ENCODE measurements at regions not wholly inside any gene's neighbourhood (a gene's known extent, or its start where the extent isn't known, plus 50 kb on each side); places are given as distances from the start of the nearest gene placed in this dataset.

DNA sequence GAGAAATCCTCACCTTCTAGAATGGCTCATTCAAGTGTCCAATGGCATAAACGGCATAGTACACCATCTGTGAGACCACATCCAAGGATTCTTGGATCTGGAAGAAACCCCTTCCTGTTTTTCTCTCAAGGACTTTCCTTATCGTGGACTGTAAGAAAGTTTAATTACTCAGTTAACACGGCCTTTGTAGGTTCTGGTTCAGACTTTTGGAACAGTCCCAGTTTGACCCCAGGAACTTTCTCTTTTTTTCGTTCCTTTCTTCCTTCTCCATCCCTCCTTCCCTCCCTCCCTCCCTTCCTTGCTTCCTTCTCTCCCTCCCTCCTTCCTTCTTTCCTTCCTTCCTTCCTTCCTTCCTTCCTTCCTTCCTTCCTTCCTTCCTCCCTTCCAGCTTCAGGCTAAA, 343.5 kb upstream of the SMIM31 start:
- Histone ChIP-seq H3K4me3 (ENCODE audit: insufficient read depth, low read depth, low read length) (no peak overlapping the region), H3K27me3 (ENCODE audit: control insufficient read depth, insufficient read depth, low read length, poor library complexity, severe bottlenecking) (no peaks in the 10 kb centered on the region), H3K9me3 (ENCODE audit: control insufficient read depth, low read length) (no peaks in the 10 kb centered on the region), H3K4me1 (ENCODE audit: control insufficient read depth, insufficient read depth, low read length) (no peaks in the 10 kb centered on the region), H3K36me3 (ENCODE audit: control insufficient read depth, insufficient read depth, low read length) (no peaks in the 10 kb centered on the region), H3K27ac (ENCODE audit: insufficient read depth, low read depth, low read length, poor library complexity, severe bottlenecking) (no peak overlapping the region)
- 92 to 93% methylated on average over 4 of the region's 4 CpGs for whole genome bisulfite sequencing, 2 experiments

DNA sequence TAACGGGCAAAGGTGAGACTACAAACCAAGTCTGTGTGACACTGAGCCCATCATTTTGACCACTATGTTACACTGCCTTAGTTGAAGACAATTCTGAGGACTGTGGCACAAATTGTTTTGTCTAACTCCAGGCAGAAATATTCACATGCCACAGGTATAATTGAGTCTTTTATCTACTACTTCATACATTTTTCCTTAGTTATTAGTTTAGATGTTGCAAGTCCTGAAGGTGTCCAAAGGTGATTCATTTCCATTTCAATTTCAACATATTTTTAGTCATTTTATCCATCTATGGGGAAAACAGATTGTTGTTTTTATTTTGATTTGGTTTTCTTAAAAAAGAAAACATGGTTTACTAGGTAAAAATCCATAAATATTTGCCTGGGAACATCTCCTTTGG, 341.7 kb upstream of the SMIM31 start:
- Histone ChIP-seq H3K4me3 (ENCODE audit: insufficient read depth, low read depth, low read length) (no peak overlapping the region), H3K36me3 (ENCODE audit: control insufficient read depth, insufficient read depth, low read length) (no peaks in the 10 kb centered on the region), H3K9me3 (ENCODE audit: control insufficient read depth, low read length) (no peaks in the 10 kb centered on the region), H3K27ac (ENCODE audit: insufficient read depth, low read depth, low read length, poor library complexity, severe bottlenecking) (no peak overlapping the region), H3K4me1 (ENCODE audit: control insufficient read depth, insufficient read depth, low read length) (no peaks in the 10 kb centered on the region), H3K27me3 (ENCODE audit: control insufficient read depth, insufficient read depth, low read length, poor library complexity, severe bottlenecking) (no peaks in the 10 kb centered on the region)
- WGBS, 2 experiments, result 98 to 100% methylated on average over 1 of the region's 1 CpG

- no peaks in the 10 kb centered on the region for H3K9me3 ChIP-seq (ENCODE audit: control insufficient read depth, low read length)
- WGBS, 2 experiments, result 85 to 100% methylated on average over 2 of the region's 2 CpGs
- no peak overlapping the region for H3K27ac ChIP-seq (ENCODE audit: insufficient read depth, low read depth, low read length, poor library complexity, severe bottlenecking)
- H3K36me3 ChIP-seq (ENCODE audit: control insufficient read depth, insufficient read depth, low read length), result no peaks in the 10 kb centered on the region
- H3K4me3 ChIP-seq (ENCODE audit: insufficient read depth, low read depth, low read length), result no peak overlapping the region
- H3K4me1 ChIP-seq (ENCODE audit: control insufficient read depth, insufficient read depth, low read length), result no peaks in the 10 kb centered on the region
- H3K27me3 ChIP-seq (ENCODE audit: control insufficient read depth, insufficient read depth, low read length, poor library complexity, severe bottlenecking), result no peaks in the 10 kb centered on the region
Observed at GRCh38 chr4:164413743-164414142, 340.2 kb upstream of the SMIM31 start.

DNA sequence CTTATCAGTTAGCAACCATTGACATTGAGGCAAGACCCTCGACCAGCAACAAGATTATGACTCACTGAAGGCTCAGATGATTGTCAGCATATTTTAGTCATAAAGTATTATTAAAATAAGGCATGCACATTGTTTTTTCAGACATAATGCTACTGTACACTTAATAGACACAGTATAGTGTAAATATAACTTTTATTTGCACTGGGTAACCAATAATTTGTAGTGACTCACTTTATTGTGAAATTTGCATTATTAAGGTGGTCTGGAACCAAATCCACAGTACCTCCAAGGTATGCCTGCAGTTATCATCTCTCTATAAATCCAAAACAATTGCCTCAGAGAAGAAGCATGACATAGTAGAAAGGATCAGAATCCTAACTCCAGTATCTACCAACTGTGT, 330.1 kb upstream of the SMIM31 start:
- no peaks in the 10 kb centered on the region for H3K36me3 ChIP-seq (ENCODE audit: control insufficient read depth, insufficient read depth, low read length)

GRCh38 chr4:164424846-164425245, 329.1 kb upstream of the SMIM31 start:
- 90 to 93% methylated on average over 4 of the region's 4 CpGs for whole genome bisulfite sequencing, 2 experiments
- Histone ChIP-seq H3K27ac (ENCODE audit: insufficient read depth, low read depth, low read length, poor library complexity, severe bottlenecking) (no peak overlapping the region), H3K9me3 (ENCODE audit: control insufficient read depth, low read length) (no peaks in the 10 kb centered on the region), H3K4me1 (ENCODE audit: control insufficient read depth, insufficient read depth, low read length) (no peaks in the 10 kb centered on the region), H3K4me3 (ENCODE audit: insufficient read depth, low read depth, low read length) (no peak overlapping the region), H3K27me3 (ENCODE audit: control insufficient read depth, insufficient read depth, low read length, poor library complexity, severe bottlenecking) (no peaks in the 10 kb centered on the region), H3K36me3 (ENCODE audit: control insufficient read depth, insufficient read depth, low read length) (no peaks in the 10 kb centered on the region)

More for the DNA sequence above, 330.1 kb upstream of the SMIM31 start:
- WGBS, 2 experiments, result 75 to 89% methylated on average over 1 of the region's 1 CpG
- no peaks in the 10 kb centered on the region for H3K4me1 ChIP-seq (ENCODE audit: control insufficient read depth, insufficient read depth, low read length)
- H3K4me3 ChIP-seq (ENCODE audit: insufficient read depth, low read depth, low read length), result no peak overlapping the region
- no peak overlapping the region for H3K27ac ChIP-seq (ENCODE audit: insufficient read depth, low read depth, low read length, poor library complexity, severe bottlenecking)
- H3K27me3 ChIP-seq (ENCODE audit: control insufficient read depth, insufficient read depth, low read length, poor library complexity, severe bottlenecking), result no peaks in the 10 kb centered on the region
- no peaks in the 10 kb centered on the region for H3K9me3 ChIP-seq (ENCODE audit: control insufficient read depth, low read length)

DNA sequence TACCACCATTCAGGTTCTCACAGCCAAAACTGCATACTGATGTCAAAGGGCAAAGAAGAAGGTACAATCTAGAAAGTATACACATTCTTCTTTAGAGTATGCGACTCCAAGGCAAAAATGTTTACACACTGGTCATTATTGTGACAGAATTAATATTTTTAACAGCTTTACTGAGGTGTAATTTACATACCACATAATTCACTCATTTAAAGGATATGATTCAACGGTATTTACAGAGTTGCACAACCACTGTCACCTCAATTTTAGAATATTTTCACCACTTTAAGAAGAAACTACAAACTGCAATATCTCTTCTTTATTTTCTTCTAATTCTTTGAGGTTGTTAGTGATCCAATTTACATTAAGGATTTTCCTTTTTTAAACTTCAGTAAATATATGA, 325.4 kb upstream of the SMIM31 start:
- H3K4me3 ChIP-seq (ENCODE audit: insufficient read depth, low read depth, low read length), result no peak overlapping the region
- no peaks in the 10 kb centered on the region for H3K36me3 ChIP-seq (ENCODE audit: control insufficient read depth, insufficient read depth, low read length)
- no peaks in the 10 kb centered on the region for H3K27me3 ChIP-seq (ENCODE audit: control insufficient read depth, insufficient read depth, low read length, poor library complexity, severe bottlenecking)
- H3K4me1 ChIP-seq (ENCODE audit: control insufficient read depth, insufficient read depth, low read length), result no peaks in the 10 kb centered on the region
- WGBS, 2 experiments, result 98 to 100% methylated on average over 1 to 2 of the region's 2 CpGs
- H3K9me3 ChIP-seq (ENCODE audit: control insufficient read depth, low read length), result no peaks in the 10 kb centered on the region
- H3K27ac ChIP-seq (ENCODE audit: insufficient read depth, low read depth, low read length, poor library complexity, severe bottlenecking), result no peak overlapping the region

GRCh38 chr4:164438321-164438720, 315.6 kb upstream of the SMIM31 start:
- Histone ChIP-seq H3K27me3 (ENCODE audit: control insufficient read depth, insufficient read depth, low read length, poor library complexity, severe bottlenecking) (no peaks in the 10 kb centered on the region), H3K27ac (ENCODE audit: insufficient read depth, low read depth, low read length, poor library complexity, severe bottlenecking) (no peak overlapping the region), H3K4me1 (ENCODE audit: control insufficient read depth, insufficient read depth, low read length) (peaks cover 9% of the 10 kb centered on the region), H3K9me3 (ENCODE audit: control insufficient read depth, low read length) (no peaks in the 10 kb centered on the region), H3K4me3 (ENCODE audit: insufficient read depth, low read depth, low read length) (no peak overlapping the region), H3K36me3 (ENCODE audit: control insufficient read depth, insufficient read depth, low read length) (no peaks in the 10 kb centered on the region)
- 95 to 97% methylated on average over 2 of the region's 3 CpGs for WGBS, 2 experiments

DNA sequence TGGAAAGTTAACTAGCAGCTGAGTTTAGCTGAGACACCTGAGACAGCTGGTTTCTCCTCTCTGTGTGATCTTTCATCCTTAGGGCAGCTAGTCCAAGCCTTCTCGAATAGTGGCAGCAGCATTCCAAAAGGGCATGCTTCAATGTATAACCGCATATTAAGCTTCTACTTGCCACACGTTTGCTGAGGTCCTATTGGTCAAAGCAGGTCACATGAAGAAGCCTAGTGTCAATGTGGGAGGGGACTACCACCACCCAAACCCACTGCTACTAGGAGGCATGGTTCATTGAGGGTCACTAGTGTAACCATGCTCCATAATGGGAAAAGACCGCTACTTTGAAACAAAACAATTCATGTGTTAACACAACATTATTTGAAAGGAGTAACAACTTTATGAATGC, 314.9 kb upstream of the SMIM31 start:
- H3K4me1 ChIP-seq (ENCODE audit: control insufficient read depth, insufficient read depth, low read length), result peaks cover 9% of the 10 kb centered on the region
- H3K27ac ChIP-seq (ENCODE audit: insufficient read depth, low read depth, low read length, poor library complexity, severe bottlenecking), result no peak overlapping the region
- H3K36me3 ChIP-seq (ENCODE audit: control insufficient read depth, insufficient read depth, low read length), result no peaks in the 10 kb centered on the region
- WGBS, 2 experiments, result 77 to 100% methylated on average over 3 to 4 of the region's 4 CpGs
- no peaks in the 10 kb centered on the region for H3K9me3 ChIP-seq (ENCODE audit: control insufficient read depth, low read length)
- no peaks in the 10 kb centered on the region for H3K27me3 ChIP-seq (ENCODE audit: control insufficient read depth, insufficient read depth, low read length, poor library complexity, severe bottlenecking)
- no peak overlapping the region for H3K4me3 ChIP-seq (ENCODE audit: insufficient read depth, low read depth, low read length)

- Histone ChIP-seq H3K27me3 (ENCODE audit: control insufficient read depth, insufficient read depth, low read length, poor library complexity, severe bottlenecking) (no peaks in the 10 kb centered on the region), H3K36me3 (ENCODE audit: control insufficient read depth, insufficient read depth, low read length) (no peaks in the 10 kb centered on the region), H3K4me3 (ENCODE audit: insufficient read depth, low read depth, low read length) (no peak overlapping the region), H3K9me3 (ENCODE audit: control insufficient read depth, low read length) (no peaks in the 10 kb centered on the region), H3K27ac (ENCODE audit: insufficient read depth, low read depth, low read length, poor library complexity, severe bottlenecking) (no peak overlapping the region), H3K4me1 (ENCODE audit: control insufficient read depth, insufficient read depth, low read length) (peaks cover 9% of the 10 kb centered on the region)
- WGBS, 2 experiments, result 100% methylated on average over 1 of the region's 1 CpG
Observed at GRCh38 chr4:164440199-164440598, 313.7 kb upstream of the SMIM31 start.

DNA sequence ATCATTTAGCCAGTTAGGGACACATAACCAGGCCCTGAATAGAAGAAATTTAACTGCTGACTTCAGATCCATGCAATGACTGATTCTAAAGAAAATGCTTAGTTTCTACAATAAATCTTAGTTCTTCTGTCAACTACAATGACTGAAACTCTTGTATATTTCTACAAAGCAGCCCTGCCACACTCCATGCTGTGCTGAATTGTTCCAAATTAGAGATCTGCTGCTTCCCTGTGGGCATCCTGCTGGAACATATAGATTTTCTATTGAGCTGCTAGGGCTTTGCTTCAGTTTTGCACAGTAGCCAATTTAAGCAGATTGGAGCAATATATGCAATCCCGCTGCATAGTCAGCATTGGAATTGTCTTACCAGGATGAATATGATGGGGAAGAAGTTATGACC, 312.8 kb upstream of the SMIM31 start:
- Histone ChIP-seq H3K36me3 (ENCODE audit: control insufficient read depth, insufficient read depth, low read length) (no peaks in the 10 kb centered on the region), H3K27ac (ENCODE audit: insufficient read depth, low read depth, low read length, poor library complexity, severe bottlenecking) (no peak overlapping the region), H3K27me3 (ENCODE audit: control insufficient read depth, insufficient read depth, low read length, poor library complexity, severe bottlenecking) (no peaks in the 10 kb centered on the region), H3K4me3 (ENCODE audit: insufficient read depth, low read depth, low read length) (no peak overlapping the region), H3K9me3 (ENCODE audit: control insufficient read depth, low read length) (no peaks in the 10 kb centered on the region), H3K4me1 (ENCODE audit: control insufficient read depth, insufficient read depth, low read length) (peaks cover 9% of the 10 kb centered on the region)
- whole genome bisulfite sequencing, 2 experiments, result 79 to 90% methylated on average over 1 of the region's 1 CpG

- Histone ChIP-seq H3K27ac (ENCODE audit: insufficient read depth, low read depth, low read length, poor library complexity, severe bottlenecking) (no peak overlapping the region), H3K9me3 (ENCODE audit: control insufficient read depth, low read length) (no peaks in the 10 kb centered on the region), H3K4me1 (ENCODE audit: control insufficient read depth, insufficient read depth, low read length) (peaks cover 9% of the 10 kb centered on the region), H3K4me3 (ENCODE audit: insufficient read depth, low read depth, low read length) (no peak overlapping the region), H3K36me3 (ENCODE audit: control insufficient read depth, insufficient read depth, low read length) (no peaks in the 10 kb centered on the region), H3K27me3 (ENCODE audit: control insufficient read depth, insufficient read depth, low read length, poor library complexity, severe bottlenecking) (no peaks in the 10 kb centered on the region)
- WGBS, 2 experiments, result 92 to 94% methylated on average over 3 of the region's 3 CpGs
Observed at GRCh38 chr4:164442180-164442579, 311.8 kb upstream of the SMIM31 start.

Data from ectodermal cell (in vitro differentiated cells).